ENCODE measurements at regions not wholly inside any gene's neighbourhood (a gene's known extent, or its start where the extent isn't known, plus 50 kb on each side); places are given as distances from the start of the nearest gene placed in this dataset.

DNA sequence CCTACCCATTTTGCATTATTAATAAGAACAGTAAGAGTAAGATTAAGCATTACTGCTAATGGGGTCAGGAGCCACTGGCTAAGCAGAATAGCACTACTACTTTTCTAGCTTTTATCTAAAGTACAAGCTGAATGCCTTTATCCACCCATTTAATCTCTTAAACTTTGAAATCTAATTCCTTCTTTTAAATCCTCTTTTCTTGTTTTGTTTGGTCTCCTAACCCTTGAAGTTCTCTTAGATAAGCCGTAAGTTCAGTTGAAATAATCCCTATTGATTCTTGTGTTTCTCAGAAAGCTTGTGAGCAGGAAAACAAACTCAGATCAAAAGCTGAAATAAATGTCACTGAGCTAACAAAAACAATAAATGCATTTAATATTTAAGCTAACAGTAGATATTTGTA is 380.2 kb downstream of the TBC1D32 start:
- TF ChIP-seq, protein P1, sequence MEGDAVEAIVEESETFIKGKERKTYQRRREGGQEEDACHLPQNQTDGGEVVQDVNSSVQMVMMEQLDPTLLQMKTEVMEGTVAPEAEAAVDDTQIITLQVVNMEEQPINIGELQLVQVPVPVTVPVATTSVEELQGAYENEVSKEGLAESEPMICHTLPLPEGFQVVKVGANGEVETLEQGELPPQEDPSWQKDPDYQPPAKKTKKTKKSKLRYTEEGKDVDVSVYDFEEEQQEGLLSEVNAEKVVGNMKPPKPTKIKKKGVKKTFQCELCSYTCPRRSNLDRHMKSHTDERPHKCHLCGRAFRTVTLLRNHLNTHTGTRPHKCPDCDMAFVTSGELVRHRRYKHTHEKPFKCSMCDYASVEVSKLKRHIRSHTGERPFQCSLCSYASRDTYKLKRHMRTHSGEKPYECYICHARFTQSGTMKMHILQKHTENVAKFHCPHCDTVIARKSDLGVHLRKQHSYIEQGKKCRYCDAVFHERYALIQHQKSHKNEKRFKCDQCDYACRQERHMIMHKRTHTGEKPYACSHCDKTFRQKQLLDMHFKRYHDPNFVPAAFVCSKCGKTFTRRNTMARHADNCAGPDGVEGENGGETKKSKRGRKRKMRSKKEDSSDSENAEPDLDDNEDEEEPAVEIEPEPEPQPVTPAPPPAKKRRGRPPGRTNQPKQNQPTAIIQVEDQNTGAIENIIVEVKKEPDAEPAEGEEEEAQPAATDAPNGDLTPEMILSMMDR (IDR thresholded peaks at IDR 0.05), result no peak
- no peak for TF ChIP-seq POLR2AphosphoS5 (IDR thresholded peaks at IDR 0.05; ENCODE audit: low read depth, low read length)
